Hematopoietic multipotent progenitor cell treated with erythropoietin and hydrocortisone succinate and interleukin-3 and kit ligand, for 8 days (in vitro differentiated cells): ENCODE measurements at regions not wholly inside any gene's neighbourhood (a gene's known extent, or its start where the extent isn't known, plus 50 kb on each side); places are given as distances from the start of the nearest gene placed in this dataset.
"Not testable (repeated sequence)": the region's sequence is repeated elsewhere in the genome, so short reads cannot be mapped to it uniquely, and the experiment has no call there.

Experiments used
- DNase-seq: peaks from one replicate; pipeline ENCODE4 v3.0.0-alpha.2; 2015

DNA sequence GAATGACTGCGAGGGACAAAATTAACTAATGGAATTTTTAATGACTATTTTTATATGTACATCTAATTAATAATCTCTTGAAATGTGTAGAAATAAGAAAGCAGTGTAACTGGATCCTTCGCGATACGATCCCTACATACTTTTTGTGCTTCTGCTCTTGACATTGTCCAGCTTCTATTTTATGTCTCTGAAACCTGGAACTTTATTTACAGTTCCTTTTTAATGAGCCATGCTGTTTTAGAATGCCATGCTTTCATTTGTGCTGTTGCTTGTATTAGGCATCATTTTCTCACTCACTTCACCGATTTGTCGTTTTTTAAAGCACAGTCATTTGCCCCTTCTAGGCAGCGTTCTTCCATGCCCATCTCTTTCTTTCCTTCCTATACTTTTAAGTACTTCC, 301.3 kb downstream of the EDEM1 start:
- DNase-seq = no peak

DNA sequence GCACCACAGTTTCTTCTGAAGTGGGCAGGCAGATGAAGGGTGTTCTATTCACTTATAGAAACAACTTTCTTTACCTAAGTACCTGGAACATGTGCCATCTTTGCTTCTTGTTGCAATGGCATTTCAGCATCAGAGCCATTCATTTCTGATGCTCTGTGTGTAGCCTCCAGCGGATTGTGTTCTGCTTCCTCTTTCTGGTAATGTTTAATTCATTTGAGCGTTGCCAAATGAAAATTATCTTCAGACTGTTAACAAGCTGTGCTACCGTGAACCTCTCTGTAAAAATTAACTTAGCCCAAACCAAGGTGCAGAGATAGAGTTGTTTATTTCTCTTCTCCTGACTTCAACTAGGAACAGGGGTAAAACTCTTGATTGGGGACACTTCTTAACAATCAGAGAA, 302.0 kb downstream of the EDEM1 start:
- DNase-seq = no peak

DNA sequence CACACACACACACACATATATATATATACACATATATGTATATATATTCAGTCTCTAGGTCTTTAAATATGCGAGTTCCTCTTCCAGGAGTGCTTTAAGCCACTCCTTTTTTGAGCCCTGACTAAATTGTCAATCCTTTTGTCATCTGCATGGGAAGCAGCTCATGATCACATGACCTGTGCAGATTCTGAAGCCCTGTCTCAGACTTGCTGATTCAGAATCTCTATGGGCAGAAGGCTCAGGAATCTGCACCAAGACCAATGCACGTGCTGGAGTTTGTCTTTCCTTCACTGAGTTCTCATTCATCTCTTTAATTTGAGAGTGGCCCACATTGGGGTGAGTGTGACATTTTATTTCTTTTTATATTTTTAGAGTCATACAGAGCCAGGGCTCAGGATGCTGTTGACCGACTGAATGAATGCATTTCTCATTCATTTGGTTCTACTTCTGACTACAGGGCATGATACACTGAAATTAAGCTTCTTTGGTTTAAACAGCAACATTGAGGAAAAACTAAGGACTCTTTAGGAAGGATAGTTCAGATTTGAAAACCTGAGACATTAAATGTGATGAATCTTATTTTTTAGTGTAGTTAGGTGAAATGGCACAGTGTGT, 307.5 kb downstream of the EDEM1 start:
- DNase-seq = no peak

DNA sequence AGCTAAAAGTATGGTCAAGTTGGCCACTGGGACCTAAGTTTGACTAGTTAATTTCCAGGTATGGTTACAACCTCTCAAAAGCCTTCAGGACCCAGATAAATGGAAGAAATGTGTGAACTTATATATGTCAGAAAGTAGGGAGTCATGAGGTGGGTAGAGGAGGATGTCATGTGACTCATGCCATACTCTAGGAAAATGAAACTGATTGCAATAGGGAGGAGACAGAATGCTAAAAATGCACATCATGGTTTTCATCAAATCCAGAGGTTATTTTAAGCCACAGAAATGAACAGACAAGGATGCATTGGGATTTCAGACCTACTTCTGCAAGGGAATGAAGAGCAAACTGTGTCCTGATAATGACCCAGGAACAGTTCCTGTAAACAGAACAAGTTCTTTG, 310.0 kb downstream of the EDEM1 start:
- no peak for DNase-seq

DNA sequence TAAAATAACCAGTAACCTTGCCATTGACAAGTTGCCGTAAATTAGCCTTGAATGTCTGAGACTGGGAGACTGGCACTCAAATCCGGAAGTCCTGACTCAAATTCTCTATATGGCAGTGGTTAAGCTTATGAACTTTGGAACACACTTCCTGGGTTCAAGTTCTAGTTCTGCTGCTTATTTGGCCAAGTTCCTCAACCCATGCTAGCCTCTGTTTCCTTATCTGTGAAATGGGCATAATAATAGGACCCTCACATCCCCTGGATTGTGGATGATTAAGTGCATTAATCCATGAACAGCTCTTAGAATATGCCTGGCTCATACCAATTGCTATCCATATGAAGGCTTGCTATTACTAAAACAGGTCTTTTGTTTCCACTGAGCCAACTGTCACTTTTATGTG, 311.5 kb downstream of the EDEM1 start:
- no peak for DNase-seq

DNA sequence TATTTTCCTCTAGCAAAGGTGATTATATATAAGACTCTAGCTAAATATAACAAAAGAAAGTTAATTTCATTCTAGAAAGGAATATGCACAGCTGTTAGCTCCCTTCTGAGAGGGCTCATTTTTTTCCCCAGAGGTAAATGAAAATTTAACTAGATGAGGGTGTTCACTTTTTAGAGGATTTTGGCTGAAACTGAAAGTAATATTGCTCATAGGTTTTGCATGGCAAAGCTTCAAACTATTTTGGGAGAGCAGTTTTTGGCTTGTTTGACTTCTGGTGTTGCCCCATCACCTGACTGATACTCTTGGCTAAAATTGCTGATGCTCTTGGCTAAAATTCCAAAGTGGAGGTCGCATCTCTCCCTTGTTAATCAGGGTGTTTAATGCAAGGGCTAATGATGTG, 311.9 kb downstream of the EDEM1 start:
- no peak for DNase-seq

DNA sequence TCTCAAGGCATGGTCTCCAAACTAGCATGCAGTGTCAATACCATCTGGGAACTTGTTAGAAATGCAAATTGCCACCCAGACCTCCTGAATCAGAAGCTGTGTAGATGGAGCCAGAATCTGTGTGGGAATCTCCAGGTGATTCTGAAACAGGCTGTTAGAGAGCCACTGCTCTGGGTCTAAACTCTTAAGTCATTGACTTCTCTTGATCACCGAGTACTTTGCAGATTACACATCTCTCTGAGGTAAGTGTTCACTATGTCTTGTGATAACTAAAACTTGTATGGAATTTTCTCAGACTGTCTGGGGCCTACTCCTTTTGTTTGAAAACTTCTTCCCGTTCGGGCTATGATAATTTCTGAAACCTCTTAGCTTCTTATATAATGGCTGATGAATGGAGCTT, 315.6 kb downstream of the EDEM1 start:
- no peak for DNase-seq

DNA sequence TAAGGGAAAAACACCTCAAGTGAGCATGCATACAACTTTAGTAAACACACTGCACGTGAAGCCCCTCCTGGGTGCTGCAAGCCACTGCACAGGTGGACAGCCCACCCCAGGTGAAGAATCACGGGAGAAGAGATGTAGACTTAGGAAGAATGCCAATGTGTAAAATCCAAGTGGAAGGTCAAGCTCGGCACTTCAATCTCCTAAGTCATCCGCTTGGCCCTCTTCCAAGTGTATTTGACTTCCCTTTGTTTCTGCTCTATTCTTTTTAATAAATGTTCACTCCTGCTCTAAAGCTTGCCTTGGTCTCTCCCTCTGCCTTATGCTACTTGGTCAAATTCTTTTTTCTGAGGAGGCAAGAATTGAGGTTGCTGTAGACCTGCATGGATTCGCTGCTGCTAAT, 316.6 kb downstream of the EDEM1 start:
- DNase-seq = no peak

DNA sequence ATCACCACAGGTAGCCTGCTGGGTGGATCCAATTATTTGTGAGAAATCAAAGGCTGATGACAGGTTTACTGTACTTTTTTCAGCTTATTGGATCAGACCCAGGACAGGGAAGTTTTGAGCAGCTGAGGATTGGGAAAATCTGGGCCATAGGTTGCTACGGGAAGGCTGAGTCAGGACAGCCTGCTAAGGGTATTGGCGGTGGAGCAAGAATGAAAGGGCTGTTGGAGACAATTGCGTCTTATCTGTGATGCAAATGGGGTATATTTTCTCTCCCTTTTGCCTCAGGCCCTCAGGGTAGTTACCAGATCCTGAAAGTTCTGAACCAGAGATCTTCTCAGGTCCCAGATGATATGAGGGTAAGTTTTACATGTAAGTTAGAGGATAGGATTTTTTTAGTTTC, 317.7 kb downstream of the EDEM1 start:
- no peak for DNase-seq

DNA sequence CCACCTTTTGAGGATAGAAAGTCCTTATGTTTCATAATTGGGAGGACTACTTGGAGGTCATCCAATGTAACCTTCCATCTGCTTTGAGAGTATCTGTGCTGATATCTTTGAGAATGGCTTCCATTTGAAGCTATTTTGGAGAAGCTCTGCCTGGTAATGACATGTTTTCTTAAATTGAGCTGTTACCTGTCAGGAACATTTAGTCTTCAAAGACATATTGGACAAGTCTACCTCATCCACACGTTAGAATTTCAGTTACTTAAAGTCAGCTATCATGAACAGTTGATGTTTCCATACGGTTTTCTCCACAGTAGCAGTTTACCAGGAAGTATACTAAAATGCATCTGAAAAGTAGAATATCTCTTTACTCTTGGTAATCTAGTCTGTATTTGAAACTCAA, 318.5 kb downstream of the EDEM1 start:
- DNase-seq = no peak

DNA sequence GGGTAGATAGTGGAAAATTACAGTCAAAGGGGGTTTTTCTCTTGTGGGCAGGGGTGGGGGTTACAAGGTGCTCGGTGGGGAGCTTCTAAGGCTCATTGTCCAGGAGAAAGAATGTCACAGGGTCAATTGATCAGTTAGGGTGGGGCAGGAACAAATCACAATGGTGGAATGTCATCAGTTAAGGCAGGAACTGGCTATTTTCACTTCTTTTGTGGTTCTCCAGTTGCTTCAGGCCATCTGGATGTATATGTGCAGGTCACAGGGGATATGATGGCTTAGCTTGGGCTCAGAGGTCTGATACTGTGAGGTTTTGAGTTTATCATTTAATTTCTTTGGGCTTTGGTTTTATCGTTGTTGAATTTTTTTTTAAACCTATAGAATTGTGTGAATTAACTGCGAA, 321.4 kb downstream of the EDEM1 start:
- DNase-seq = not testable (repeated sequence)

DNA sequence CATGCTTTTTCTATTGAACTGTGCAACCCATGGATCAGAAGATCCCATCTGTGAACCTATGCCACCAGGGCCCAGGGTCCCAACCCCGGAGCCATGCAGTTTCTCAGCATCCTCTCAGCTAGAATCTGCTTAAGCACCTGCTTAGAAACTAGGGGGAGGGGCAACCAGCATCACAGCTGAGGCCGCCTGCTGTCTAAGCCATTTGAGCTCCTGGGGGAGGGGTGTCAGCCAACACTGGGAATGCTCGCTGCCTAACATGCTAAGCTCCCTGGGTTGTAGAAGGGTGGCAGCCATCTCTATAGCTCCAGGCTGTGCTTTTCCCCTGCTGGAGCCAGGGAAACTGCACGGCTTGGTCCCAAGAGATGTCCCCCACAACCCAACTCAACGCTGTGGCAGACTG, 322.8 kb downstream of the EDEM1 start:
- DNase-seq = no peak

DNA sequence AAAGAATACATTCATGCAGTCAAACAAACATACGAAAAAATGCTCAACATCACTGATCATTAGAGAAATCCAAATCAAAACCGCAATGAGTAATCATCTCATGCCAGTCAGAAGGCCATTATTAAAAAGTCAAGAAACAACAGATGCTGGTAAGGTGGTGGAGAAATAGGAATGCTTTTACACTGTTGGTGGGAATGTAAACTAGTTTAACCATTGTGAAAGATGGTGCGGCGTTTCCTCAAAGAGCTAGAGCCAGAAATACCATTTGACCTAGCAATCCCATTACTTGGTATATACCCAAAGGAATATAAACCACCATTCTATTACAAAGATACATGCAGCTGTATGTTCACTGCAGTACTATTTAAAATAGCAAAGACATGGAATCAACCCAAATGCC, 330.4 kb downstream of the EDEM1 start:
- no peak for DNase-seq

DNA sequence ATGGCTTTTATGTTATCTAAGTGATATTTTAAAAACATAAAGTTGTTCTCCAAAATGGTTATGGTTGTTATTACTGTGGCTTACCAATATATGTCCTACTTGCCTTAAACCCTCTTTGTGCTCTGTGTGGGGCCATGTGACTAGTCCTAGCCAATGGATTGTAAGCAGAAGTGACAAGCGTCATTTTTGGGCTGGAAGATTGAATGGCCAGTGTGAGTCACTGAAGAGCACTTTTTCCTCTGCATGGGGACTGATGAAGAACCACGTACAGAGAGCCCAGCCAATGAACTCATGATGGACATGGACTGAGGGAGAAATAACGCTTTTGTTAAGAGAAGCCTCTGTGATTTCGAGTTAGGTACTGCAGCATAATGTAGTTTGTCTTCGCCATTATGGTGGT, 332.7 kb downstream of the EDEM1 start:
- peak; percentile 8 for DNase-seq

DNA sequence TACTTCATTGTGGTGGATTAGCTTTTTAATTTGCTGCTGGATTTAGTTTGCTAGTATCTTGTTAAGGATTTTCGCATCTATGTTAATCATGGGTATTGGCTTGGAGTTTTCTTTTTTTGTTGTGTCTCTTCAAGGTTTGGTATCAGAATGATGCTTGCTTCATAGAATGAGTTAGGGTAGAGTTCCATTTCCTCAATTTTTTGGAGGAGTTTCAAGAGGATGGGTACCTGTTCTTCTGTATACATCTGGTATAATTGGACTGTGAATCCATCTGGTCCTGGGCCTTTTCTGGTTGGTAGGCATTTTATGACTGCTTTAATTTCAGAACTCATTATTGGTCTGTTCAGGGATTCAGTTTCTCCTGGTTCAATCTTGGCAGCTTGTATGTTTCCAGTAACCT, 335.6 kb downstream of the EDEM1 start:
- DNase-seq = no peak

DNA sequence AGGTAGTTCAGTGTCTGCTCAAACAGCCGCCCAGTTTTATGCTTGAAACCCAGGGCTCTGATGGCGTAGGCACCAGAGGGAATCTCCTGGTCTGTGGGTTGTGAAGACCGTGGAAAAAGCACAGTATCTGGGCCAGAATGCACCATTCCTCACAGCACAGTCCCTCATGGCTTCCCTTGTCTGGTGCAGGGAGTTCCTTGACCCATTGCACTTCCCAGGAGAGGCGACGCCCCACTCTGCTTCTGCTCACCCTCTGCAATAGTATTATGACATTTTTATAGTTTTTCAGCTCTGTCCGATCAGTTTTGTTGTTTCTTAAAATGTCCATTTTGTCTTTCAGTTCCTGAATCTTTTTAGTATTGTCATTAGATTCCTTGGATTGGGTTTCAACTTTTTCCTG, 343.5 kb downstream of the EDEM1 start:
- no peak for DNase-seq

DNA sequence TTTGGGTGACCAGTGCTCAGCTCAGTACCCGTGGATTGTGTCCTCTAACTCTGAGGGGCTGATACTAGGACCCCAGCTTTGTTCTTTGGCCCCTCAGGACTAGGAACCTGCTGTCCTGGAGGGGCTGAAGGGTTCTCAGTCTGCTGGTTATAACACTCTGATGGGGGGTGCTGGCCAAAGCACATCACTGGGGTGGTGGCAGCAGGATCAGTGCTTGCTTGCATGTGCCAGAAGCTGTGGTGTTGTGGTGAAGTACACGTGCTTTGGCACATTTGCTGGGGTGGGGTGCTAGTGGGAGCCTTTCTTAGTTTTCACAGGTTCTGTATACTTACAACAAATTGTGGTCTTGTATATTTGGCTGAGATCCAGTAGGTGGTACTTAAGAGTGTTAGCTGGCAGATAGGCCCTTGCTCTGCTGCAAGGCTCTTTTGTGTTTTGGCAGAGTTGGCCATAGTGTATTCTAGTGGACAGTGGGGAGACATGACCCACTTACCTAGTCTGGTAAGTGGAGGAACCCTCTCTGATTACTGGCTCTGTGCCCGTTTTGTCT, 344.3 kb downstream of the EDEM1 start:
- DNase-seq = peak; percentile 55

DNA sequence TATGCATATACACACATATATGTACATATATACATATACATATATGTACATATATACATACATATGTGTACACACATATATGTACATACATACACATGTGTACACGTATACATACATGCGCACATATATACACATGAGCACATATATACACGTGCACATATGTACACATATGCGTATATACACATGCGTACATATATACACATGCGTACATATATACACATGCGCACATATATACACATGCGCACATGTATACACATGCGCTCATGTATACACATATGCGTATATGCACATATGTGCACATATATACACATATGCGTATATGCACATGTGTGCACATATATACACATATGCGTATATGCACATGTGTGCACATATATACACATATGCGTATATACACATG, 353.0 kb downstream of the EDEM1 start:
- DNase-seq = no peak

DNA sequence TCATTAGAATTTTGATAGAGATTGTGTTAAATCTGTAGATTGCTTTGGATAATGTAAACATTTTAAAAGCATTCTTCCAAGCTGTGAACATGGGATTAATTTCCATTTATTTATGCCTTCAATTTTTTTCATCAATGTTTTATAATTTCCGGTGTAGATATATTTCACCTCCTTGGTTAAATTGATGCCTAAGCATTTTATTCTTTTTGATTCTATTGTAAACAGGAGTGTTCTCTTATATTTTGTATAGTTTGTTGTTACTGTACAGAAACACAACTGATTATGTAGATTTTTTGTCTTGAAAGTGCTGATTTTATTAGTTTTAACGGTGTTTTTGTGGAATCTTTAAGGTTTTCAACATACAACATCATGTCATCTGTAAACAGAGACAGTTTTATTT, 355.0 kb downstream of the EDEM1 start:
- no peak for DNase-seq

DNA sequence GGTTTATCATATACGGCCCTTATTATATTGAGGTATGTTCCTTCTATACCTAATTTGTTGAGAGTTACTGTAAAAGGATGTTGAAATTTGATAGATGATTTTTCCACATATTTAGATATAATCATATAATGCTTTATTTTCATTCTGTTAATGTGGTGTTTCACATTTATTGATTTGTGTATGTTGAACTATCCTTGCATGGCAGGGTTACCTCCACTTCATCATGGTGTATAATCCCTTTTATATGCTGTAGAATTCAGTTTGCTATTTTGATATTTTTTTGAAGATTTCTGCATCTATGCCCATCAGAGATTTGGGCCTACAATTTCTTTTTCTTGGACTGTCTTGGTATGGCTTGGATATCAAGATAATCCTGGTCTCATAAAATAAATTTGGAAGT, 355.5 kb downstream of the EDEM1 start:
- DNase-seq = no peak

DNA sequence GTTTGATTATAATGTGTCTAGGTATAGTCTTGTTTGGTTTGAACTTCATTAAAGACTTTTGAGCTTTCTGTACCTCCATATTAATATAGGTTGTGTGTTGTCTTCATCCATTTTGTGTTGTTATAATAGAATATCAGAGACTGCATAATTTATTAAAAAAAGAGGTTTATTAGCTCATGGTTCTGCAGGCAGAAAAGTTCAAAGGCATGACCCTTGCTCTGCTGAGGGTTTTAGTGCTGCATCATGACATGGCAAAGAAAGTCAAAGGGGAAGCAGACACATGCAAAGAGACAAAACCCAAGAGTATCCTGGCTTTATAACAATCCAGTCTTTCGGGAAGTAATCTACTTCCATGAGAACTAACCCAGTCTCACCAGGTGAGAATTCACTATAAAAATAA, 358.2 kb downstream of the EDEM1 start:
- no peak for DNase-seq

DNA sequence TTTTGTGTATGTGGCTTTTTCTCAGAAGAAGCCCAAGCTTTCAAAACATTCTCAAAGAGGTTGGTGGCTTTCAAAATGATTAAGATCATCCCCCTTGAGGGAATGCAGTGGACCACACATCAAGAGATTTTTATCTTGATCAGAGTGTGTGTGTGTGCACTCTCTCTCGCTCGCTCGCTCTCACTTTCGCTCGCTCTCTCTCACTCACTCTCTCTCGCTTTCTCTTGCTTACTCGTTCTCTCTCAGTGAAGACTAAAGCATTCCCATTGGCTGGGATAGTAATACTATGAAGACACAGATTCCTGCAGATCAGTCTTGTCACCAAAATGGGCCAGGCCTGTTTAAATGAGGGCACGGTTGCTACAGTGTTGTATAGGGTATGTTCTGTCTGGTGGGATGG, 365.7 kb downstream of the EDEM1 start:
- DNase-seq = no peak

DNA sequence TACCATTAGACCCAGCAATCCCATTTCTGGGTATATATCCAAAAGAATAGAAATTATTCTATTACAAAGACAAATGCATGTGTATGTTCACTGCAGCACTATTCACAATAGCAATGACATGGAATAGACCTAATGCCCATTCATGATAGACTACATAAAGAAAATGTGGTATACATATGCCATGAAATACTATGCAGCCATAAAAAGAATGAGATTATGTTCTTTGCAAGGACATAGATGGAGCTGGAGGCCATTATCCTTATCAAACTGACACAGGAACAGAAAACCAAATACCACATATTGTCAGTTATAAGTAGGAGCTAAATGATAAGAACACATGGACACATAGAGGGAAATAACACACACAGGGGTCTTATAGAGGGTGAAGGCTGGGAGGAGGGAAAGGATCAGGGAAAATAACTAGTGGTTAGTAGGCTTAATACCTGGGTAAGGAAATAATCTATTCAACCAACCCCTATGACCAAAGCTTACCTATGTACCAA, 366.8 kb downstream of the EDEM1 start:
- peak; percentile 61 for DNase-seq

DNA sequence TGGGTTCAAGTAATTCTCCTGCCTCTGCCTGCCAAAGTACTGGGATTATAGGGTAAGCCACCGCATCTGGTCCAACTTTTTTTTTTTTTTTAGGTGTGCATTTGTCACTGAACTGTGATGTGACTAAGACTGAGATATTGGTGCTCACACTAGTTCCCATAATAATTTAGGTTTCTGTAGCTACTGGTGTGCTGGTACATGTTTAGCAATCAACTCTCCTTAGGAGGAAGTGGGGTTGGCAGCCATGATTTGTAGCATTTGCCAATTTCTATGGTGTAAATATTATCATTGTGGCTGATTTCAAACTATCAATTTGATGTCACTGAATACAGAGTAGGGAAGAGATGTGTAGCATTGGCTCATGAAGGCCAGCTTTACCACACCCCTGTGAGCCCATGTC, 372.7 kb downstream of the EDEM1 start:
- no peak for DNase-seq

DNA sequence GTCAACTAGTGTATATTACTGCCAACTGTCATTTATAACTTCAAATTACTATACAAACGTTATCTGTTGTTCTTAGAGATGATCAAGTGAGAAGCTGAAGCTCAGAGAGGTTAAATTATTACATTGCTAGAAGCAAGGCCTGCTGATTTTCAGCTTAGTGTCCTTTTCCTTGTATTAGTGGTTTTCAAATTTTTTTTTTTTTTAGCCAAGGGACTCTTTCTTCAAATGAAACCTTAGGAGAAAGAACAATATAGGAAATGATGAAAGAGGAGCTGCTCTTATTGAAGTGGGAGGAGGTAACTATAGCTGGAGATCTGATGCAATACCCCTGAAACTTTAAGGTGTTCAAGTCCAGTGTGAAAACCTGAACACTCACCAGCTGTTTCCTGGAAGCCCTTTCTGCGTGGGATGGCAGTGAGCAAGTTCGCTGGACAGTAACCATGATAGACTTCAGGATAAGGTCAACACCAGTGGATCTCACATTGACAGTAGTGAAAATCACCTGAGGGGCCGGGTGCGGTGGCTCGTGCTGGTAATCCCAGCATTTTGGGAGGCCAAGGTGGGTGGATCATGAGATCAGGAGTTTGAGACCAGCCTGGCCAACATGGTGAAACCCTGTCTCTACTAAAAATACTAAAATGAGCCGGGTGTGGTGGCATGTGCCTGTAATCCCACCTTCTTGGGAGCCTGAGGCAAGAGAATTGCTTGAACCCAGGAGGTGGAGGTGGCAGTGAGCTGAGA, 376.2 kb downstream of the EDEM1 start:
- DNase-seq = no peak
